Lower leg skin (tissue), 3 donors: ENCODE measurements at regions not wholly inside any gene's neighbourhood (a gene's known extent, or its start where the extent isn't known, plus 50 kb on each side); places are given as distances from the start of the nearest gene placed in this dataset.

Experiments
- CTCF ChIP-seq, 3 donors: fragments of 450-650 bp; IDR thresholded peaks; one replicate each; pipeline ENCODE4 v1.5.1; 2016; ENCODE audit warnings: antibody characterized with exemption in 3 of 3, mild to moderate bottlenecking in 3 of 3, moderate library complexity in 2 of 3
- POLR2A ChIP-seq, 2 donors: fragments of 450-650 bp; IDR thresholded peaks; one replicate each; pipeline ENCODE4 v1.6.1; 2016 to 2017; ENCODE audit warnings: antibody characterized with exemption in 2 of 2, mild to moderate bottlenecking in 1 of 2, moderate library complexity in 1 of 2

- TF ChIP-seq POLR2A (IDR thresholded peaks at IDR 0.05), result no peak
- no peak for TF ChIP-seq CTCF (IDR thresholded peaks at IDR 0.05)
These were observed 232.7 kb upstream of the PPFIA2 start for GRCh38 chr12:81991868-81992267.
